ENCODE measurements at regions not wholly inside any gene's neighbourhood (a gene's known extent, or its start where the extent isn't known, plus 50 kb on each side); places are given as distances from the start of the nearest gene placed in this dataset.

DNA sequence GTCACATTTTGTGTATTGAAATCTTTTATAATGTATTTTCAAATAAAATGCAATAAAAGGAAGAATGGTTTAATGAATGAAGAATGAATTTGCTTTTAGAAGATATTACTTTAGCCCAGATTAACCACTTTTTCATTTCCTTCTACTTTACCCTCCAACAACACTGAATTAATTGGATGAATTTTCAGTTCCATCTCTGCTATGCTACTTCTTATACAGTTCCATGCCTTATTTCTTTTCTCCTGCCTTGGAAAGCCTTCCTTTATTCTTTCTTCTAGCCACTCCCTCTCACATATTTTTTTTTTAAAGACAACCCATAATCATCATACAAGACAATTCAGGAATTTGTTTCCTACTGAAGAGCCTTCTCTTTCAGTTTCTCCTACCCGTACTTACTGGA is 296.6 kb upstream of the TNC start:
- DNase-seq = no peak
- Histone ChIP-seq H3K36me3 (replicated peaks in 1 of 2; ENCODE audit: control insufficient read depth in 1 of 2, insufficient read depth in 2 of 2, low read length in 1 of 2) (no peaks in the 10 kb centered on the region), H3K9me3 (0 out of 2 replicates have a peak, but pooled peaks cover 4% of the 10 kb centered on the region), H3K79me2 (ENCODE audit: insufficient read depth) (no peaks in the 10 kb centered on the region), H4K20me1 (ENCODE audit: insufficient read depth) (no peaks in the 10 kb centered on the region), H3K9me2 (no peaks in the 10 kb centered on the region), H3K4me1 (ENCODE audit: control insufficient read depth in 1 of 2, insufficient read depth in 2 of 2, low read depth in 1 of 2, low read length in 1 of 2) (peaks cover 0 to 23% of the 10 kb centered on the region in 2 experiments; a peak in 2 of 4 replicates), H3K4me3 (ENCODE audit: low read depth in 2 of 2, low read length in 1 of 2) (no peak overlapping the region), H3K9ac (no peak overlapping the region), H2AFZ (ENCODE audit: low read depth) (no peak overlapping the region), H3K4me2 (no peak overlapping the region), H3K27me3 (ENCODE audit: insufficient read depth) (no peaks in the 10 kb centered on the region), H3F3A (replicated peaks; ENCODE audit: insufficient read depth) (peaks cover 6% of the 10 kb centered on the region), H3K27ac (ENCODE audit: low read depth in 2 of 2, low read length in 1 of 2) (no peak overlapping the region)
- no peak for TF ChIP-seq SIN3A (IDR thresholded peaks at IDR 0.05; ENCODE audit: borderline replicate concordance, low read depth, low read length)
- TF ChIP-seq FOXJ3 (CRISPR knock-in tag; IDR thresholded peaks at IDR 0.05) = no peak
- TF ChIP-seq, protein P1, sequence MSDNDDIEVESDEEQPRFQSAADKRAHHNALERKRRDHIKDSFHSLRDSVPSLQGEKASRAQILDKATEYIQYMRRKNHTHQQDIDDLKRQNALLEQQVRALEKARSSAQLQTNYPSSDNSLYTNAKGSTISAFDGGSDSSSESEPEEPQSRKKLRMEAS (IDR thresholded peaks at IDR 0.05; ENCODE audit: low read depth) = no peak
- no peak for TF ChIP-seq JUND (IDR thresholded peaks at IDR 0.05)
- TF ChIP-seq MEF2A (IDR thresholded peaks at IDR 0.05; ENCODE audit: borderline replicate concordance, low read depth) = no peak
- TF ChIP-seq TEAD4 (IDR thresholded peaks at IDR 0.05; ENCODE audit: borderline replicate concordance, insufficient read depth) = no peak
- TF ChIP-seq RXRA (IDR thresholded peaks at IDR 0.05; ENCODE audit: borderline replicate concordance, low read depth) = no peak
- no peak for TF ChIP-seq NRF1 (IDR thresholded peaks at IDR 0.05; ENCODE audit: low read depth, low read length)
- TF ChIP-seq CHD2 (IDR thresholded peaks at IDR 0.05; ENCODE audit: low read length, partially characterized antibody) = no peak
- no peak for TF ChIP-seq GABPA (IDR thresholded peaks at IDR 0.05; ENCODE audit: low read depth)
- no peak for TF ChIP-seq USF2 (IDR thresholded peaks at IDR 0.05; ENCODE audit: borderline replicate concordance, low read depth, low read length)
- TF ChIP-seq EP300 (IDR thresholded peaks at IDR 0.05; ENCODE audit: borderline replicate concordance in 1 of 2, low read depth in 1 of 2, low read length in 1 of 2) = no peak
- TF ChIP-seq YY1 (IDR thresholded peaks at IDR 0.05; ENCODE audit: low read depth) = no peak
- TF ChIP-seq USF1 (IDR thresholded peaks at IDR 0.05; ENCODE audit: borderline replicate concordance, low read depth) = no peak
- ChIA-PET POLR2A (no interaction called here), CTCF (no interaction called here)
- 91% methylated on average over 1 of the region's 1 CpG for WGBS (ENCODE audit: low lambda C conversion rate)

GRCh38 chr9:115415450-115415849 is 297.5 kb upstream of the TNC start:
- Histone ChIP-seq H3K27ac (ENCODE audit: low read depth in 2 of 2, low read length in 1 of 2) (no peak overlapping the region), H3K36me3 (replicated peaks in 1 of 2; ENCODE audit: control insufficient read depth in 1 of 2, insufficient read depth in 2 of 2, low read length in 1 of 2) (no peaks in the 10 kb centered on the region), H3K9me2 (no peaks in the 10 kb centered on the region), H3K9me3 (0 out of 2 replicates have a peak, but pooled peaks cover 4% of the 10 kb centered on the region), H2AFZ (ENCODE audit: low read depth) (no peak overlapping the region; the same call in 1 of the 2 replicates), H3K4me1 (ENCODE audit: control insufficient read depth in 1 of 2, insufficient read depth in 2 of 2, low read depth in 1 of 2, low read length in 1 of 2) (peaks cover 0 to 23% of the 10 kb centered on the region in 2 experiments; a peak in 2 of 4 replicates), H4K20me1 (ENCODE audit: insufficient read depth) (no peaks in the 10 kb centered on the region), H3K4me3 (ENCODE audit: low read depth in 2 of 2, low read length in 1 of 2) (no peak overlapping the region), H3K9ac (no peak overlapping the region), H3K27me3 (ENCODE audit: insufficient read depth) (no peaks in the 10 kb centered on the region), H3K79me2 (ENCODE audit: insufficient read depth) (no peaks in the 10 kb centered on the region), H3K4me2 (no peak overlapping the region), H3F3A (replicated peaks; ENCODE audit: insufficient read depth) (peaks cover 6% of the 10 kb centered on the region)
- CTCF ChIA-PET = no interaction called here
- POLR2A ChIA-PET = no interaction called here
- WGBS (ENCODE audit: low lambda C conversion rate) = 80% methylated on average over 3 of the region's 3 CpGs
- TF ChIP-seq EZH2phosphoT487 (IDR thresholded peaks at IDR 0.05; ENCODE audit: borderline replicate concordance, low read depth) = no peak
- no peak for TF ChIP-seq REST (IDR thresholded peaks at IDR 0.05; ENCODE audit: low read depth, low read length)
- TF ChIP-seq POLR2AphosphoS5 (IDR thresholded peaks at IDR 0.05; ENCODE audit: low read depth, low read length) = no peak
- no peak for TF ChIP-seq RXRA (IDR thresholded peaks at IDR 0.05; ENCODE audit: borderline replicate concordance, low read depth)
- TF ChIP-seq YY1 (IDR thresholded peaks at IDR 0.05; ENCODE audit: low read depth) = no peak
- no peak for TF ChIP-seq ZBTB33 (IDR thresholded peaks at IDR 0.05; ENCODE audit: borderline replicate concordance, low read depth)
- TF ChIP-seq, protein P2, sequence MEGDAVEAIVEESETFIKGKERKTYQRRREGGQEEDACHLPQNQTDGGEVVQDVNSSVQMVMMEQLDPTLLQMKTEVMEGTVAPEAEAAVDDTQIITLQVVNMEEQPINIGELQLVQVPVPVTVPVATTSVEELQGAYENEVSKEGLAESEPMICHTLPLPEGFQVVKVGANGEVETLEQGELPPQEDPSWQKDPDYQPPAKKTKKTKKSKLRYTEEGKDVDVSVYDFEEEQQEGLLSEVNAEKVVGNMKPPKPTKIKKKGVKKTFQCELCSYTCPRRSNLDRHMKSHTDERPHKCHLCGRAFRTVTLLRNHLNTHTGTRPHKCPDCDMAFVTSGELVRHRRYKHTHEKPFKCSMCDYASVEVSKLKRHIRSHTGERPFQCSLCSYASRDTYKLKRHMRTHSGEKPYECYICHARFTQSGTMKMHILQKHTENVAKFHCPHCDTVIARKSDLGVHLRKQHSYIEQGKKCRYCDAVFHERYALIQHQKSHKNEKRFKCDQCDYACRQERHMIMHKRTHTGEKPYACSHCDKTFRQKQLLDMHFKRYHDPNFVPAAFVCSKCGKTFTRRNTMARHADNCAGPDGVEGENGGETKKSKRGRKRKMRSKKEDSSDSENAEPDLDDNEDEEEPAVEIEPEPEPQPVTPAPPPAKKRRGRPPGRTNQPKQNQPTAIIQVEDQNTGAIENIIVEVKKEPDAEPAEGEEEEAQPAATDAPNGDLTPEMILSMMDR (IDR thresholded peaks at IDR 0.05) = no peak
- DNase-seq = no peak

Data from SK-N-SH (cell line).